ENCODE measurements at regions not wholly inside any gene's neighbourhood (a gene's known extent, or its start where the extent isn't known, plus 50 kb on each side); places are given as distances from the start of the nearest gene placed in this dataset.

DNA sequence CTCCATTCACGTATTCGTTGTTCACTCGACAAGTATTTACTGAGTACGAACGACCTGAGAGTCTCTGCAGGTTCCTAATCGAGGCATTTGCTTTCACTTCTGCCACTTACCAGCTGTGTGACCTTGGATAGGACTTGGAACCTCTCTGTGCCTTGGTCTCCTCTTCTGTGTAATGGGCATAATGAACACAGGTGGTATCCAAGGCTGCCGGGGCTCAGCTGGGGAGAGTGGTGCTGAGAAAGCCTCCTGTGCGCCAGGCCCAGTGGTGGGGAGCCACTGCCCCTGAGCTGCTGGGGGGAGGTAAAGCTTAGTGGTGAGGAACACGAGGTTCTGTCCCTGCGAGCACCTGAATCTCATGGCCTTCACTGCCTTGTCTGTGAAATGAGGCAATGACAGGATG lies 150.7 kb downstream of the IRF8 start:
- TF ChIP-seq CTCF (IDR thresholded peaks at IDR 0.05) = no peak
- TF ChIP-seq POLR2A (IDR thresholded peaks at IDR 0.05) = no peak
- TF ChIP-seq EP300 (IDR thresholded peaks at IDR 0.05) = no peak

All from tibial nerve (tissue), 4 donors.